HL-60 (cell line): ENCODE measurements at regions not wholly inside any gene's neighbourhood (a gene's known extent, or its start where the extent isn't known, plus 50 kb on each side); places are given as distances from the start of the nearest gene placed in this dataset.

ENCODE experiments used
- GABPA ChIP-seq: IDR thresholded peaks from 2 replicates; pipeline ENCODE4 v1.6.1; 2012; ENCODE audit warnings: low read depth
- POLR2AphosphoS5 ChIP-seq: IDR thresholded peaks from 2 replicates; pipeline ENCODE4 v1.6.1; 2012; ENCODE audit warnings: low read depth
- SPI1 ChIP-seq: IDR thresholded peaks from 2 replicates; pipeline ENCODE4 v1.6.1; 2012; ENCODE audit warnings: low read depth, mild to moderate bottlenecking, borderline replicate concordance
- TF ChIP-seq, protein P1 (sequence below): IDR thresholded peaks from one replicate; pipeline ENCODE4 v1.5.1; 2011; ENCODE audit warnings: low read length, control low read depth, inconsistent platforms; ENCODE audit not compliant: insufficient read depth
- TF ChIP-seq, protein P2 (sequence below): IDR thresholded peaks from 2 replicates; pipeline ENCODE4 v1.6.1; 2012; ENCODE audit warnings: low read depth; ENCODE audit not compliant: insufficient replicate concordance

DNA sequence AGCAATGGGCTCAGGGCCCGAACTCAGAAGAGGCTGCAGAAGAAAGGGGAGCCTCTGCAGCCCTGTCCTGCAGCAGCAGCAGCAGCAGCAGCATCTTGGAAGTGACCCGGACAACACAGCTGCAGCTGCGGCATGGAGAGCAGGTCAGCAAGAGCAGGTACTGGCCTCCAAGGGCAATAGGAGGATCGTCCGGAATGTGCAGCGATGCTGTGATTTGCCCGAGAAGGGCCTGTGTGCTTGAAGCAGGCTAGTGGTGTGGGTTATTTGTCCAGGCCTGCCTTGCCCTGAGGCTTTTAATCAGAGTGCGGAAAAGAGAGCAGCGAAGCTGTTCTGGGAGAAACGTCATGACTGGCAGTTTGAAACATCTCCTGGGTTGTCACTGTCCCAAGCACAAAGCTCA, 126.0 kb downstream of the F11 start:
- TF ChIP-seq, protein P1, sequence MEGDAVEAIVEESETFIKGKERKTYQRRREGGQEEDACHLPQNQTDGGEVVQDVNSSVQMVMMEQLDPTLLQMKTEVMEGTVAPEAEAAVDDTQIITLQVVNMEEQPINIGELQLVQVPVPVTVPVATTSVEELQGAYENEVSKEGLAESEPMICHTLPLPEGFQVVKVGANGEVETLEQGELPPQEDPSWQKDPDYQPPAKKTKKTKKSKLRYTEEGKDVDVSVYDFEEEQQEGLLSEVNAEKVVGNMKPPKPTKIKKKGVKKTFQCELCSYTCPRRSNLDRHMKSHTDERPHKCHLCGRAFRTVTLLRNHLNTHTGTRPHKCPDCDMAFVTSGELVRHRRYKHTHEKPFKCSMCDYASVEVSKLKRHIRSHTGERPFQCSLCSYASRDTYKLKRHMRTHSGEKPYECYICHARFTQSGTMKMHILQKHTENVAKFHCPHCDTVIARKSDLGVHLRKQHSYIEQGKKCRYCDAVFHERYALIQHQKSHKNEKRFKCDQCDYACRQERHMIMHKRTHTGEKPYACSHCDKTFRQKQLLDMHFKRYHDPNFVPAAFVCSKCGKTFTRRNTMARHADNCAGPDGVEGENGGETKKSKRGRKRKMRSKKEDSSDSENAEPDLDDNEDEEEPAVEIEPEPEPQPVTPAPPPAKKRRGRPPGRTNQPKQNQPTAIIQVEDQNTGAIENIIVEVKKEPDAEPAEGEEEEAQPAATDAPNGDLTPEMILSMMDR = no peak
- TF ChIP-seq POLR2AphosphoS5 = no peak
- TF ChIP-seq GABPA = no peak
- TF ChIP-seq, protein P2, sequence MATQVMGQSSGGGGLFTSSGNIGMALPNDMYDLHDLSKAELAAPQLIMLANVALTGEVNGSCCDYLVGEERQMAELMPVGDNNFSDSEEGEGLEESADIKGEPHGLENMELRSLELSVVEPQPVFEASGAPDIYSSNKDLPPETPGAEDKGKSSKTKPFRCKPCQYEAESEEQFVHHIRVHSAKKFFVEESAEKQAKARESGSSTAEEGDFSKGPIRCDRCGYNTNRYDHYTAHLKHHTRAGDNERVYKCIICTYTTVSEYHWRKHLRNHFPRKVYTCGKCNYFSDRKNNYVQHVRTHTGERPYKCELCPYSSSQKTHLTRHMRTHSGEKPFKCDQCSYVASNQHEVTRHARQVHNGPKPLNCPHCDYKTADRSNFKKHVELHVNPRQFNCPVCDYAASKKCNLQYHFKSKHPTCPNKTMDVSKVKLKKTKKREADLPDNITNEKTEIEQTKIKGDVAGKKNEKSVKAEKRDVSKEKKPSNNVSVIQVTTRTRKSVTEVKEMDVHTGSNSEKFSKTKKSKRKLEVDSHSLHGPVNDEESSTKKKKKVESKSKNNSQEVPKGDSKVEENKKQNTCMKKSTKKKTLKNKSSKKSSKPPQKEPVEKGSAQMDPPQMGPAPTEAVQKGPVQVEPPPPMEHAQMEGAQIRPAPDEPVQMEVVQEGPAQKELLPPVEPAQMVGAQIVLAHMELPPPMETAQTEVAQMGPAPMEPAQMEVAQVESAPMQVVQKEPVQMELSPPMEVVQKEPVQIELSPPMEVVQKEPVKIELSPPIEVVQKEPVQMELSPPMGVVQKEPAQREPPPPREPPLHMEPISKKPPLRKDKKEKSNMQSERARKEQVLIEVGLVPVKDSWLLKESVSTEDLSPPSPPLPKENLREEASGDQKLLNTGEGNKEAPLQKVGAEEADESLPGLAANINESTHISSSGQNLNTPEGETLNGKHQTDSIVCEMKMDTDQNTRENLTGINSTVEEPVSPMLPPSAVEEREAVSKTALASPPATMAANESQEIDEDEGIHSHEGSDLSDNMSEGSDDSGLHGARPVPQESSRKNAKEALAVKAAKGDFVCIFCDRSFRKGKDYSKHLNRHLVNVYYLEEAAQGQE = no peak
- TF ChIP-seq SPI1 = no peak
